ENCODE measurements at regions not wholly inside any gene's neighbourhood (a gene's known extent, or its start where the extent isn't known, plus 50 kb on each side); places are given as distances from the start of the nearest gene placed in this dataset.

DNA sequence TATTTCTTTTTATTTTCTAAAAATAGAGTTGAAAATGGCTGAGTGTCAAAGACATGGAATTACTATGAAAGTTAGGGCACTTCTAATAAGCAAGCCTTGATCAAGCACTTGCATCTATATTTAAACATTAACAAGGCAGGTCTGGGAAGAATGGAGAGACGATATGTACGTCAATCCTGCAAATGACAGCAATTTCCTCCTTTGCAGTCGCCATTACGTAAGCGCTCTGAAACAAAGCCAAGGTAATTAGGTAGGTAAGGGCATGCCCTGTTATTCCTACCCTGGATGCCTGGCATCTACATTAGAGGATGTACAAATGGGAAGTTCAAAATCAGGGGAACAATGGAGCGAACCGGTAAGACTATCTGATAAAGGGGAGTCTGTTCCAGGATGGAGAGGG is 664.0 kb upstream of the ARGLU1 start:
- Histone ChIP-seq H3T11ph (ENCODE audit: low read length) (no peak overlapping the region), H3K4ac (ENCODE audit: low read depth, low read length) (no peak overlapping the region), H2BK5ac (ENCODE audit: insufficient read length, low read length) (no peak overlapping the region), H2BK15ac (ENCODE audit: low read depth, low read length) (no peak overlapping the region), H3K4me1 (ENCODE audit: insufficient read depth, low read length) (no peaks in the 10 kb centered on the region), H3K23me2 (ENCODE audit: insufficient read length, low read depth, low read length, poor library complexity, severe bottlenecking) (no peaks in the 10 kb centered on the region), H3K56ac (ENCODE audit: insufficient read length, low read depth, low read length) (no peak overlapping the region), H3K4me2 (ENCODE audit: insufficient read depth, insufficient read length, low read length) (no peak overlapping the region), H2AFZ (ENCODE audit: low read length) (no peak overlapping the region), H3K14ac (ENCODE audit: insufficient read depth, low read length) (no peak overlapping the region), H3K27me3 (ENCODE audit: insufficient read depth, low read length) (no peaks in the 10 kb centered on the region), H2BK20ac (ENCODE audit: low read depth, low read length, poor library complexity, severe bottlenecking) (no peak overlapping the region), H2BK12ac (ENCODE audit: insufficient read length, low read depth, low read length) (no peak overlapping the region), H4K5ac (ENCODE audit: insufficient read length, low read depth, low read length) (no peak overlapping the region), H3K9ac (ENCODE audit: extremely low read depth, insufficient read length, low read length) (no peak overlapping the region), H4K8ac (replicated peaks; ENCODE audit: insufficient read length, low read depth, low read length) (no peak overlapping the region), H3K79me1 (ENCODE audit: insufficient read depth, low read depth, low read length, poor library complexity, severe bottlenecking) (no peaks in the 10 kb centered on the region), H3K79me2 (ENCODE audit: insufficient read depth, low read length) (no peaks in the 10 kb centered on the region), H2BK120ac (ENCODE audit: low read depth, low read length, poor library complexity, severe bottlenecking) (no peak overlapping the region), H3K23ac (ENCODE audit: insufficient read length, low read depth, low read length) (no peak overlapping the region), H3K9me3 (ENCODE audit: control insufficient read depth, low read depth, low read length) (no peaks in the 10 kb centered on the region), H4K20me1 (ENCODE audit: control insufficient read depth, insufficient read depth, insufficient read length) (no peaks in the 10 kb centered on the region), H2AK5ac (ENCODE audit: insufficient read length, low read length) (no peak overlapping the region), H3K18ac (ENCODE audit: insufficient read length, low read depth, low read length) (no peak overlapping the region), H3K27ac (ENCODE audit: insufficient read length, low read depth, low read length) (no peak overlapping the region), H4K91ac (ENCODE audit: insufficient read length, low read depth, low read length) (no peak overlapping the region)
- Mint-ChIP-seq H3K27me3 (ENCODE audit: low read depth) (no peaks in the 10 kb centered on the region), H3K4me3 (no peak overlapping the region), H3K36me3 (ENCODE audit: insufficient read depth in 1 of 3, low read depth in 3 of 3) (no peaks in the 10 kb centered on the region), H3K9me3 (no peaks in the 10 kb centered on the region), H3K27ac (no peak overlapping the region), H3K4me1 (no peaks in the 10 kb centered on the region)
- no CpG with 5 or more reads among the region's 7 CpGs for WGBS (ENCODE audit: extremely low coverage, insufficient read length, low lambda C conversion rate)
- no peak for DNase-seq
- TF ChIP-seq, protein P1, sequence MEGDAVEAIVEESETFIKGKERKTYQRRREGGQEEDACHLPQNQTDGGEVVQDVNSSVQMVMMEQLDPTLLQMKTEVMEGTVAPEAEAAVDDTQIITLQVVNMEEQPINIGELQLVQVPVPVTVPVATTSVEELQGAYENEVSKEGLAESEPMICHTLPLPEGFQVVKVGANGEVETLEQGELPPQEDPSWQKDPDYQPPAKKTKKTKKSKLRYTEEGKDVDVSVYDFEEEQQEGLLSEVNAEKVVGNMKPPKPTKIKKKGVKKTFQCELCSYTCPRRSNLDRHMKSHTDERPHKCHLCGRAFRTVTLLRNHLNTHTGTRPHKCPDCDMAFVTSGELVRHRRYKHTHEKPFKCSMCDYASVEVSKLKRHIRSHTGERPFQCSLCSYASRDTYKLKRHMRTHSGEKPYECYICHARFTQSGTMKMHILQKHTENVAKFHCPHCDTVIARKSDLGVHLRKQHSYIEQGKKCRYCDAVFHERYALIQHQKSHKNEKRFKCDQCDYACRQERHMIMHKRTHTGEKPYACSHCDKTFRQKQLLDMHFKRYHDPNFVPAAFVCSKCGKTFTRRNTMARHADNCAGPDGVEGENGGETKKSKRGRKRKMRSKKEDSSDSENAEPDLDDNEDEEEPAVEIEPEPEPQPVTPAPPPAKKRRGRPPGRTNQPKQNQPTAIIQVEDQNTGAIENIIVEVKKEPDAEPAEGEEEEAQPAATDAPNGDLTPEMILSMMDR (conservative IDR thresholded peaks at IDR 0.05): no peak

Measured in H9 (cell line).